HEK293T (cell line): ENCODE measurements at regions not wholly inside any gene's neighbourhood (a gene's known extent, or its start where the extent isn't known, plus 50 kb on each side); places are given as distances from the start of the nearest gene placed in this dataset.

Source experiments
- CTCF ChIA-PET: fragments of 350-600 bp; formaldehyde crosslinking; extraction: SDS; loops from one replicate; lab custom pipeline; 2021; ENCODE audit warnings: antibody characterized with exemption, inconsistent platforms; lab: Yijun Ruan, JAX
- POLR2A ChIA-PET: fragments of 350-600 bp; formaldehyde crosslinking; extraction: SDS; loops from one replicate; lab custom pipeline; 2020; ENCODE audit warnings: antibody characterized with exemption, inconsistent platforms; lab: Yijun Ruan, JAX
- DNase-seq: peaks from one replicate; pipeline ENCODE4 v3.0.0; 2012; ENCODE audit warnings: mixed read lengths; ENCODE audit errors: extremely low spot score
- ARNT ChIP-seq: fragments of 450-650 bp; IDR thresholded peaks from 2 replicates; pipeline ENCODE4 v1.6.1; 2017; ENCODE audit warnings: mild to moderate bottlenecking
- BHLHE40 ChIP-seq: fragments of 450-650 bp; IDR thresholded peaks from 2 replicates; pipeline ENCODE4 v1.6.1; 2016; ENCODE audit warnings: mild to moderate bottlenecking, moderate library complexity, borderline replicate concordance
- CTBP1 ChIP-seq: fragments of 450-650 bp; IDR thresholded peaks from 2 replicates; pipeline ENCODE4 v1.6.1; 2016; ENCODE audit warnings: borderline replicate concordance
- ELF4 ChIP-seq: fragments of 450-650 bp; IDR thresholded peaks from 2 replicates; pipeline ENCODE4 v1.6.1; 2017; ENCODE audit warnings: antibody characterized with exemption
- FOXA1 ChIP-seq: fragments of 450-650 bp; IDR thresholded peaks from 2 replicates; pipeline ENCODE4 v1.6.1; 2016; ENCODE audit warnings: mild to moderate bottlenecking
- FOXK2 ChIP-seq: fragments of 450-650 bp; IDR thresholded peaks from 2 replicates; pipeline ENCODE4 v1.6.1; 2016; ENCODE audit warnings: mild to moderate bottlenecking
- FOXM1 ChIP-seq: fragments of 450-650 bp; IDR thresholded peaks from 2 replicates; pipeline ENCODE4 v1.6.1; 2017; ENCODE audit warnings: mild to moderate bottlenecking, borderline replicate concordance
- HDGF ChIP-seq: fragments of 450-650 bp; IDR thresholded peaks from 2 replicates; pipeline ENCODE4 v1.6.1; 2017; ENCODE audit warnings: antibody characterized with exemption, borderline replicate concordance
- L3MBTL2 ChIP-seq: fragments of 450-650 bp; conservative IDR thresholded peaks from 2 replicates; pipeline ENCODE4 v1.6.1; 2016; ENCODE audit warnings: mild to moderate bottlenecking
- LEF1 ChIP-seq: fragments of 450-650 bp; IDR thresholded peaks from 2 replicates; pipeline ENCODE4 v1.6.1; 2017; ENCODE audit warnings: mild to moderate bottlenecking, borderline replicate concordance
- NFRKB ChIP-seq: fragments of 450-650 bp; IDR thresholded peaks from 2 replicates; pipeline ENCODE4 v1.6.1; 2016; ENCODE audit warnings: mild to moderate bottlenecking, moderate library complexity
- PKNOX1 ChIP-seq: fragments of 450-650 bp; IDR thresholded peaks from 2 replicates; pipeline ENCODE4 v1.6.1; 2016
- SP1 ChIP-seq: fragments of 450-650 bp; IDR thresholded peaks from 2 replicates; pipeline ENCODE4 v1.6.1; 2017
- SUZ12 ChIP-seq: fragments of 450-650 bp; IDR thresholded peaks from 2 replicates; pipeline ENCODE4 v1.6.1; 2016; ENCODE audit warnings: mild to moderate bottlenecking
- TARDBP ChIP-seq: fragments of 450-650 bp; IDR thresholded peaks from 2 replicates; pipeline ENCODE4 v1.6.1; 2016
- ZNF384 ChIP-seq: fragments of 450-650 bp; IDR thresholded peaks from 2 replicates; pipeline ENCODE4 v1.6.1; 2016

DNA sequence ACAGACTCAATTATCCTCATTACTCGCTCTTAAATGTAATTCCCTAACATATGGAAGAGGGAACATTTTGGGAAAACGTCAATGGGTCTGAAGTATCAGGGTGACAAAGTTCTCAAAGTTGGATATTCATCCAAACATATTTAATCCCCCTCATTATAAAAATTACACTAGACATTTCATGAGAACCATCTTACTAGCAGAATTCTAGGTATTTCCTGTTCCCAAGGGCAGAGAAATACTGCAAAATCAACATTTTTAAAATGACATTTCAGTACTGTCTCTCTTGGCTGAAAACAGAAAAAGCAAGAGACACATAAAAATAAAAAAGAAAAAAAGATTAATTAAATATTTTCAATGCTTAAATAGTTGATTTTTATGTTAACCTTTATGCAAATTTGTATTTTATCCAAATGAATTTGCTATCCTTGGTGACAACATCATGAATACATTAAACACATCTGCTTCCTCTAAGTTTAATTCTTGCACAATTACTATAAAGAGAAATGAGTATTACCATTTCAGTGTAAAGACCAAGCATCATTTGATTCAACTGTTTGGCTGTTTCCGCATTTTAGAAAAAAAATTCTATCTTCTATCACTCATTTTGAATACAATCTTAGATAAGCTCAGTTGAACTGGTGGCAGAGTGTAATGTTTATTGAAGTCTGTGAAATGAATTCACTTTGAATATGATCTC lies 114.8 kb upstream of the COL8A1 start:
- POLR2A ChIA-PET = no interaction called here
- CTCF ChIA-PET = no interaction called here
- TF ChIP-seq CTBP1 (no peak), NFRKB (no peak), FOXM1 (no peak), BHLHE40 (no peak), FOXA1 (no peak), ELF4 (no peak), SUZ12 (no peak), FOXK2 (no peak), ARNT (no peak), HDGF (no peak), LEF1 (no peak), PKNOX1 (no peak), TARDBP (no peak), SP1 (no peak), L3MBTL2 (no peak), ZNF384 (no peak)
- no peak for DNase-seq

DNA sequence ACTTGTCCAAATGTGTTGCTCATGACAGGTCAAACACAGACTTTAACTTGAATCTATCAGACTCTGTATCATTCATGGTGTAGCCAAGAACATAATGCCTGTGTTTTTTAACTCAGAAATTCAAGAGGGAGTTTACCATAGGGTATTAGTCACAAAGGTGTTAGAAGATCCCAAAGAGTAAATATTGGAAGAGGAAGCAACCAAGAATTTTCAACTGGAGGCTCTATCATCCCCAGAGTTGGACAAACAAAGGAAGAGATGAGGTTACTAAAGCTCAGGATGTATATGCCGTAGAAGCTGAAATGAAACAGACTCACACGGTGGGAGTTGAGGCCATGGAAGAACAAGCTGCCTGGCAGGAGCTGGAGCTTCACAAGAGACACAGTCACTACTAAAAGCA lies 116.2 kb upstream of the COL8A1 start:
- no peak for DNase-seq
- ChIA-PET POLR2A (no interaction called here), CTCF (interaction anchor here (1.0 kb wide), 1 partner anchor 10 kb away, joined by 3 read pairs; no protein-coding TSS in a partner anchor)
- no peak for TF ChIP-seq ARNT
- no peak for TF ChIP-seq CTBP1
- no peak for TF ChIP-seq BHLHE40
- no peak for TF ChIP-seq ZNF384
- no peak for TF ChIP-seq HDGF

GRCh38 chr3:99521551-99521950 lies 116.8 kb upstream of the COL8A1 start:
- POLR2A ChIA-PET = no interaction called here
- CTCF ChIA-PET = no interaction called here
- no peak for DNase-seq
- no peak for TF ChIP-seq NFRKB
- no peak for TF ChIP-seq BHLHE40
- no peak for TF ChIP-seq LEF1
- TF ChIP-seq HDGF = no peak
- TF ChIP-seq ARNT = no peak
- no peak for TF ChIP-seq FOXM1
- no peak for TF ChIP-seq FOXK2
- TF ChIP-seq PKNOX1 = no peak
- no peak for TF ChIP-seq FOXA1
- TF ChIP-seq TARDBP = no peak
- no peak for TF ChIP-seq SUZ12
- TF ChIP-seq ELF4 = no peak
- TF ChIP-seq CTBP1 = no peak

GRCh38 chr3:99520513-99520912 lies 117.9 kb upstream of the COL8A1 start:
- ChIA-PET CTCF (no interaction called here), POLR2A (no interaction called here)
- TF ChIP-seq SUZ12 = no peak
- no peak for TF ChIP-seq ELF4
- TF ChIP-seq FOXA1 = no peak
- TF ChIP-seq FOXK2 = no peak
- TF ChIP-seq BHLHE40 = no peak
- TF ChIP-seq ARNT = no peak
- TF ChIP-seq TARDBP = no peak
- TF ChIP-seq PKNOX1 = no peak
- no peak for TF ChIP-seq L3MBTL2
- no peak for TF ChIP-seq NFRKB
- no peak for TF ChIP-seq FOXM1
- no peak for TF ChIP-seq SP1
- TF ChIP-seq LEF1 = no peak
- TF ChIP-seq HDGF = no peak
- TF ChIP-seq ZNF384 = no peak
- no peak for TF ChIP-seq CTBP1
- DNase-seq = no peak

GRCh38 chr3:99516936-99517335 lies 121.5 kb upstream of the COL8A1 start:
- TF ChIP-seq PKNOX1 (no peak), TARDBP (no peak), FOXM1 (no peak), FOXA1 (no peak), FOXK2 (no peak), SUZ12 (no peak)
- CTCF ChIA-PET = no interaction called here
- POLR2A ChIA-PET = no interaction called here
- no peak for DNase-seq

DNA sequence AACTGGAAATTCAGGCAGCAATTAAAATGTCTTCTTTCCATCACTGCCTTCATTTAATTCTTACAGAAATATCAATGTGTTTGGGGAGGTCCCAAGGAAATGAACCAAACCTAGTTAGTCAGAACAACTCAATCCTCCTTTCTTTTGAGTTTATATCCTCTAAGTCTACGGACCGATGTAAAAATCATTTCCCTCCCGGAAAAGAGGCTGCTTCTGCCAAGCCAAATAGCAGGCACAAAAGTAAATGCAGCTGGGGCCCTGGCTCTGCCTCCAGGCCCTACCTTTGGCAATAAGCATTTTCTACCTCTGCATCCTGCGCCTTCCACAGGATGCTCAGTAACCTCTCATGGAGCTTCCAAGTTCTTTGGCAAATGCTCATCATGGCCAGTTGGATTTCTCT lies 122.5 kb upstream of the COL8A1 start:
- POLR2A ChIA-PET = no interaction called here
- DNase-seq = no peak
- no peak for TF ChIP-seq FOXK2
- TF ChIP-seq HDGF = no peak
- TF ChIP-seq BHLHE40 = no peak
- no peak for TF ChIP-seq L3MBTL2
- no peak for TF ChIP-seq SUZ12
- TF ChIP-seq NFRKB = no peak
- no peak for TF ChIP-seq FOXA1
- TF ChIP-seq ELF4 = no peak
- CTCF ChIA-PET = no interaction called here
